Kidney (tissue), 13 donors: ENCODE measurements at regions not wholly inside any gene's neighbourhood (a gene's known extent, or its start where the extent isn't known, plus 50 kb on each side); places are given as distances from the start of the nearest gene placed in this dataset.

Source experiments
- DNase-seq, 5 donors: peaks; one replicate each; pipeline ENCODE4 v3.0.0-alpha.2; 2013 to 2020
- FAIRE-seq: peaks from 2 replicates; lab custom pipeline; 2012; peaks lifted over from hg19 to GRCh38; lab: Jason Lieb, UNC
- H3K27ac ChIP-seq, 2 donors: one replicate each; pipeline ENCODE4 v1.7.0; 2013; ENCODE audit warnings: low read depth in 2 of 2, low read length in 2 of 2, inconsistent platforms in 1 of 2
- H3K27me3 ChIP-seq: one replicate; pipeline ENCODE4 v1.7.1; 2013; ENCODE audit warnings: low read length, inconsistent platforms; ENCODE audit not compliant: control insufficient read depth, insufficient read depth
- H3K36me3 ChIP-seq, 3 donors: one replicate each; pipeline versions ENCODE4 v1.7.0 to v1.7.1; 2013; ENCODE audit warnings: low read length in 3 of 3, control low read depth in 1 of 3, inconsistent platforms in 1 of 3; ENCODE audit not compliant: insufficient read depth in 3 of 3, control insufficient read depth in 2 of 3
- H3K4me1 ChIP-seq, 3 donors: one replicate each; pipeline versions ENCODE4 v1.7.0 to v1.7.1; 2013; ENCODE audit warnings: low read length in 3 of 3, inconsistent platforms in 1 of 3, low read depth in 1 of 3; ENCODE audit not compliant: control insufficient read depth in 2 of 3, insufficient read depth in 2 of 3
- H3K4me3 ChIP-seq, 3 donors: one replicate each; pipeline versions ENCODE4 v1.7.0 to v1.8.1; 2013; ENCODE audit warnings: low read length in 3 of 3, control low read depth in 1 of 3, inconsistent platforms in 1 of 3
- H3K9ac ChIP-seq, 3 donors: one replicate each; pipeline versions ENCODE4 v1.7.0 to v1.7.1; 2013; ENCODE audit warnings: low read length in 3 of 3, control low read depth in 1 of 3, inconsistent platforms in 1 of 3
- H3K9me3 ChIP-seq, 3 donors: one replicate each; pipeline versions ENCODE4 v1.7.0 to v1.7.1; 2013; ENCODE audit warnings: low read length in 3 of 3, control low read depth in 1 of 3, inconsistent platforms in 1 of 3; ENCODE audit not compliant: control insufficient read depth in 2 of 3, insufficient read depth in 1 of 3
- intact Hi-C: fragments of 100-400 bp; cut with DNase I; formaldehyde crosslinking; loops from one replicate; pipeline ENCODE4 v1.11.1; 2022
- TF ChIP-seq, protein P1 (sequence below): IDR thresholded peaks from 3 replicates; pipeline ENCODE4 v1.5.1; 2012; ENCODE audit warnings: mild to moderate bottlenecking, moderate library complexity, borderline replicate concordance; ENCODE audit not compliant: insufficient read depth; ENCODE audit errors: extremely low read depth
- donor health status: control.
- donor health status: control.
- donor health status: control.
- donor health status: control.
- donor health status: control.
- donor health status: DM: yes; HTN: yes; CAD: no.
- donor health status: Normal renal cell carcinoma (clear cell type).

DNA sequence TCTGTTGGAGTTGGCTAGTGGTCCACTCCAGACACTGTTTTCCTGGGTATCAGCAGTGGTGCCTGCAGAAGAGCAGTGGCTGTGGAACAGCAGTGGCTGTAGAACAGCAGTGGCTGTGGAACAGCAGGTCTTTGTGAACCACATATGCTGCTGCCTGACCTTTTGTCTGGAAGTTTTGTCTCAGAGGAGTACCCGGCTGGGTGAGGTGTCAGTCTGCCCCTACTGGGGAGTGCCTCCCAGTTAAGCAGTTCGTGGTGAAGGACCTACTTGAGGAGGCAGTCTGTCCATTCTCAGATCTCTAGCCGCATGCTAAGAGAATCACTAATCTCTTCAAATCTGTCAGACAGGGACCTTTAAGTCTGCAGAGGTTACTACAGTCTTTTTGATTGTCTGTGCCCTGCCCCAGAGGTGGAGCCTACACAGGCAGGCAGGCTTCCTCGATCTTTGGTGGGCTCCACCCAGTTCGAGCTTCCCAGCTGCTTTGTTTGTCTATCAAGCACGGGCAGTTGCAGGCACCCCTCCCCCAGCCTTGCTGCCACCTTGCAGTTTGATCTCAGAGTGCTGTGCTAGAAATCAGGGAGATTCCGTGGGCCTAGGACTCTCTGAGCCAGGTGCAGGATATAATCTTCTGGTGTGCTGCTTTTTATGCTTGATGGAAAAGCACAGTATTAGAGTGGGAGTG, 89.1 kb upstream of the TRIM48 start:
- peaks cover 0 to 14% (median 2%) of the 10 kb centered on the region in 3 donors for H3K9me3 ChIP-seq
- no peak overlapping the region for H3K9ac ChIP-seq
- no peak overlapping the region for H3K4me3 ChIP-seq
- H3K27me3 ChIP-seq = no peaks in the 10 kb centered on the region
- H3K4me1 ChIP-seq = no peaks in the 10 kb centered on the region
- no peak for FAIRE-seq
- TF ChIP-seq, protein P1, sequence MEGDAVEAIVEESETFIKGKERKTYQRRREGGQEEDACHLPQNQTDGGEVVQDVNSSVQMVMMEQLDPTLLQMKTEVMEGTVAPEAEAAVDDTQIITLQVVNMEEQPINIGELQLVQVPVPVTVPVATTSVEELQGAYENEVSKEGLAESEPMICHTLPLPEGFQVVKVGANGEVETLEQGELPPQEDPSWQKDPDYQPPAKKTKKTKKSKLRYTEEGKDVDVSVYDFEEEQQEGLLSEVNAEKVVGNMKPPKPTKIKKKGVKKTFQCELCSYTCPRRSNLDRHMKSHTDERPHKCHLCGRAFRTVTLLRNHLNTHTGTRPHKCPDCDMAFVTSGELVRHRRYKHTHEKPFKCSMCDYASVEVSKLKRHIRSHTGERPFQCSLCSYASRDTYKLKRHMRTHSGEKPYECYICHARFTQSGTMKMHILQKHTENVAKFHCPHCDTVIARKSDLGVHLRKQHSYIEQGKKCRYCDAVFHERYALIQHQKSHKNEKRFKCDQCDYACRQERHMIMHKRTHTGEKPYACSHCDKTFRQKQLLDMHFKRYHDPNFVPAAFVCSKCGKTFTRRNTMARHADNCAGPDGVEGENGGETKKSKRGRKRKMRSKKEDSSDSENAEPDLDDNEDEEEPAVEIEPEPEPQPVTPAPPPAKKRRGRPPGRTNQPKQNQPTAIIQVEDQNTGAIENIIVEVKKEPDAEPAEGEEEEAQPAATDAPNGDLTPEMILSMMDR = no peak
- H3K36me3 ChIP-seq = no peaks in the 10 kb centered on the region
- intact Hi-C loops = no loop called here
- peak in 2 of 5 donors; percentile 2 to 26 for DNase-seq
- no peak overlapping the region for H3K27ac ChIP-seq
